H9 (cell line): ENCODE measurements at regions not wholly inside any gene's neighbourhood (a gene's known extent, or its start where the extent isn't known, plus 50 kb on each side); places are given as distances from the start of the nearest gene placed in this dataset.

Source experiments
- DNase-seq: peaks from one replicate; pipeline ENCODE4 v3.0.0-alpha.2; 2017
- H2AFZ ChIP-seq: one replicate; pipeline ENCODE4 v1.6.1; 2013; ENCODE audit warnings: mild to moderate bottlenecking, low read length, control low read depth, moderate library complexity
- H2AK5ac ChIP-seq: 2 replicates; pipeline ENCODE4 v1.6.1; 2013; ENCODE audit warnings: low read length, control low read depth, mixed read lengths; ENCODE audit not compliant: insufficient read length
- H2BK120ac ChIP-seq: one replicate; pipeline ENCODE4 v1.6.1; 2013; ENCODE audit warnings: low read depth, mild to moderate bottlenecking, low read length, control low read depth, inconsistent platforms; ENCODE audit not compliant: poor library complexity, severe bottlenecking
- H2BK12ac ChIP-seq: 2 replicates; pipeline ENCODE4 v1.6.1; 2013; ENCODE audit warnings: low read length, control low read depth, mixed read lengths, low read depth; ENCODE audit not compliant: insufficient read length
- H2BK15ac ChIP-seq: 2 replicates; pipeline ENCODE4 v1.6.1; 2013; ENCODE audit warnings: low read depth, low read length, control low read depth
- H2BK20ac ChIP-seq: one replicate; pipeline ENCODE4 v1.6.1; 2013; ENCODE audit warnings: low read depth, mild to moderate bottlenecking, low read length, control low read depth, inconsistent platforms; ENCODE audit not compliant: poor library complexity, severe bottlenecking
- H2BK5ac ChIP-seq: 2 replicates; pipeline ENCODE4 v1.6.1; 2013; ENCODE audit warnings: low read length, control low read depth, mixed read lengths; ENCODE audit not compliant: insufficient read length
- H3K14ac ChIP-seq: 2 replicates; pipeline ENCODE4 v1.6.1; 2013; ENCODE audit warnings: low read length, control low read depth; ENCODE audit not compliant: insufficient read depth
- H3K18ac ChIP-seq: 2 replicates; pipeline ENCODE4 v1.6.1; 2013; ENCODE audit warnings: low read depth, mild to moderate bottlenecking, mixed read lengths, low read length, control low read depth; ENCODE audit not compliant: insufficient read length
- H3K23ac ChIP-seq: 2 replicates; pipeline ENCODE4 v1.6.1; 2013; ENCODE audit warnings: low read length, control low read depth, mixed read lengths, low read depth; ENCODE audit not compliant: insufficient read length
- H3K23me2 ChIP-seq: 2 replicates; pipeline ENCODE4 v1.6.1; 2013; ENCODE audit warnings: low read depth, mild to moderate bottlenecking, mixed read lengths, low read length, control low read depth; ENCODE audit not compliant: insufficient read length, poor library complexity, severe bottlenecking
- H3K27ac ChIP-seq: 2 replicates; pipeline ENCODE4 v1.5.1; 2013; ENCODE audit warnings: low read length, control low read depth, mixed read lengths, low read depth; ENCODE audit not compliant: insufficient read length
- H3K27me3 ChIP-seq: 2 replicates; pipeline ENCODE4 v1.6.1; 2013; ENCODE audit warnings: low read length, control low read depth, inconsistent platforms; ENCODE audit not compliant: insufficient read depth
- H3K4ac ChIP-seq: 2 replicates; pipeline ENCODE4 v1.6.1; 2013; ENCODE audit warnings: low read depth, mild to moderate bottlenecking, control low read depth, inconsistent platforms, low read length, moderate library complexity
- H3K4me1 ChIP-seq: 2 replicates; pipeline ENCODE4 v1.6.1; 2013; ENCODE audit warnings: low read length, control low read depth, inconsistent platforms; ENCODE audit not compliant: insufficient read depth
- H3K4me2 ChIP-seq: 2 replicates; pipeline ENCODE4 v1.6.1; 2013; ENCODE audit warnings: low read length, control low read depth, mixed read lengths; ENCODE audit not compliant: insufficient read length, insufficient read depth
- H3K56ac ChIP-seq: 2 replicates; pipeline ENCODE4 v1.6.1; 2013; ENCODE audit warnings: low read depth, mild to moderate bottlenecking, mixed read lengths, low read length, control low read depth; ENCODE audit not compliant: insufficient read length
- H3K79me1 ChIP-seq: 2 replicates; pipeline ENCODE4 v1.6.1; 2013; ENCODE audit warnings: low read depth, mild to moderate bottlenecking, moderate library complexity, low read length, control low read depth, inconsistent platforms; ENCODE audit not compliant: insufficient read depth, poor library complexity, severe bottlenecking
- H3K79me2 ChIP-seq: 2 replicates; pipeline ENCODE4 v1.6.1; 2013; ENCODE audit warnings: low read length, control low read depth, inconsistent platforms; ENCODE audit not compliant: insufficient read depth
- H3K9ac ChIP-seq: 2 replicates; pipeline ENCODE4 v1.6.1; 2013; ENCODE audit warnings: low read length, control low read depth, mixed read lengths; ENCODE audit not compliant: insufficient read length; ENCODE audit errors: extremely low read depth
- H3K9me3 ChIP-seq: one replicate; pipeline ENCODE4 v1.6.1; 2013; ENCODE audit warnings: low read depth, low read length, inconsistent platforms; ENCODE audit not compliant: control insufficient read depth
- H3T11ph ChIP-seq: one replicate; pipeline ENCODE4 v1.6.1; 2013; ENCODE audit warnings: mild to moderate bottlenecking, low read length, control low read depth, inconsistent platforms
- H4K20me1 ChIP-seq: one replicate; pipeline ENCODE4 v1.6.1; 2013; ENCODE audit not compliant: control insufficient read depth, insufficient read length, insufficient read depth
- H4K5ac ChIP-seq: 2 replicates; pipeline ENCODE4 v1.6.1; 2013; ENCODE audit warnings: low read depth, mild to moderate bottlenecking, mixed read lengths, low read length, control low read depth; ENCODE audit not compliant: insufficient read length
- H4K8ac ChIP-seq: replicated peaks from 2 replicates; pipeline ENCODE4 v1.6.1; 2013; ENCODE audit warnings: low read length, control low read depth, mixed read lengths, low read depth; ENCODE audit not compliant: insufficient read length
- H4K91ac ChIP-seq: 2 replicates; pipeline ENCODE4 v1.6.1; 2013; ENCODE audit warnings: low read depth, mild to moderate bottlenecking, moderate library complexity, mixed read lengths, low read length, control low read depth; ENCODE audit not compliant: insufficient read length
- H3K27ac Mint-ChIP-seq, 3 experiments: 2 replicates in 2 of 3; 3 replicates in 1 of 3; pipeline ENCODE4 v1.8.0; 2020 to 2021; ENCODE audit warnings: mixed read lengths in 3 of 3, mild to moderate bottlenecking in 1 of 3, moderate library complexity in 1 of 3
- H3K27me3 Mint-ChIP-seq: 2 replicates; pipeline ENCODE4 v1.8.0; 2021; ENCODE audit warnings: low read depth, mild to moderate bottlenecking, moderate library complexity, mixed read lengths
- H3K36me3 Mint-ChIP-seq, 3 experiments: 2 replicates in 2 of 3; 3 replicates in 1 of 3; pipeline ENCODE4 v1.8.0; 2020 to 2021; ENCODE audit warnings: low read depth in 3 of 3, mixed read lengths in 3 of 3; ENCODE audit not compliant: insufficient read depth in 1 of 3
- H3K4me1 Mint-ChIP-seq, 2 experiments: 2 replicates each; pipeline ENCODE4 v1.8.0; 2020; ENCODE audit warnings: mixed read lengths in 2 of 2
- H3K4me3 Mint-ChIP-seq, 2 experiments: 2 replicates in 1 of 2; 3 replicates in 1 of 2; pipeline ENCODE4 v1.8.0; 2020 to 2021; ENCODE audit warnings: mild to moderate bottlenecking in 2 of 2, mixed read lengths in 2 of 2, moderate library complexity in 1 of 2
- H3K9me3 Mint-ChIP-seq, 2 experiments: 2 replicates in 1 of 2; 3 replicates in 1 of 2; pipeline ENCODE4 v1.8.0; 2020; ENCODE audit warnings: mild to moderate bottlenecking in 2 of 2, mixed read lengths in 2 of 2, moderate library complexity in 1 of 2
- CTCF ChIP-seq: fragments of 200-600 bp; sonication (generic); conservative IDR thresholded peaks from 3 replicates; pipeline ENCODE4 v1.8.0; 2021; ENCODE audit warnings: antibody characterized with exemption, mild to moderate bottlenecking
- WGBS: extraction: QIAGEN DNeasy Blood & Tissue Kit; methylation state at CpG from one replicate; pipeline ENCODE4 v1.1.7; 2013; ENCODE audit warnings: missing lambda C conversion rate, low lambda C conversion rate, mixed read lengths; ENCODE audit not compliant: insufficient read length; ENCODE audit errors: extremely low coverage; 5-methylcytosine and 5-hydroxymethylcytosine counted together

- H4K5ac ChIP-seq: no peak overlapping the region
- no peak overlapping the region for H3K4ac ChIP-seq
- no peaks in the 10 kb centered on the region for H3K4me1 ChIP-seq
- H3K27ac ChIP-seq: no peak overlapping the region
- no peaks in the 10 kb centered on the region for H3K79me1 ChIP-seq
- H3K14ac ChIP-seq: no peak overlapping the region
- H2BK5ac ChIP-seq: no peak overlapping the region
- no peak overlapping the region for H3K27ac Mint-ChIP-seq
- no peak overlapping the region for H2AK5ac ChIP-seq
- no peaks in the 10 kb centered on the region for H3K23me2 ChIP-seq
- H3K9ac ChIP-seq: no peak overlapping the region
- no peak overlapping the region for H2BK120ac ChIP-seq
- no peaks in the 10 kb centered on the region for H3K4me1 Mint-ChIP-seq
- H2AFZ ChIP-seq: no peak overlapping the region
- no peak overlapping the region for H3K4me2 ChIP-seq
- no peak for TF ChIP-seq CTCF
- no peak overlapping the region for H3K56ac ChIP-seq
- H3K79me2 ChIP-seq: no peaks in the 10 kb centered on the region
- no peak for DNase-seq
- no peak overlapping the region for H3K18ac ChIP-seq
- H2BK15ac ChIP-seq: no peak overlapping the region
- no peak overlapping the region for H4K91ac ChIP-seq
- no peak overlapping the region for H3K23ac ChIP-seq
- no peak overlapping the region for H3K4me3 Mint-ChIP-seq
- peaks cover 13 to 22% (median 21%) of the 10 kb centered on the region in 3 experiments for H3K36me3 Mint-ChIP-seq
- H3K27me3 ChIP-seq: no peaks in the 10 kb centered on the region
- no peak overlapping the region for H3T11ph ChIP-seq
- no peak overlapping the region for H4K8ac ChIP-seq
- WGBS: no CpG with 5 or more reads among the region's 1 CpG
- H3K9me3 Mint-ChIP-seq: peaks cover 36 to 49% of the 10 kb centered on the region in 2 experiments
- peaks cover 18% of the 10 kb centered on the region for H3K9me3 ChIP-seq
- H3K27me3 Mint-ChIP-seq: no peaks in the 10 kb centered on the region
- H4K20me1 ChIP-seq: no peaks in the 10 kb centered on the region
- no peak overlapping the region for H2BK12ac ChIP-seq
- no peak overlapping the region for H2BK20ac ChIP-seq
Observed at GRCh38 chr12:30384976-30385375, 310.7 kb downstream of the IPO8 start.
